ENCODE measurements at regions not wholly inside any gene's neighbourhood (a gene's known extent, or its start where the extent isn't known, plus 50 kb on each side); places are given as distances from the start of the nearest gene placed in this dataset.

GRCh38 chr20:50297498-50298376, 107.1 kb downstream of the CEBPB start:
- no peak for TF ChIP-seq POLR2A (IDR thresholded peaks at IDR 0.05)
- no peak for TF ChIP-seq CTCF (IDR thresholded peaks at IDR 0.05)
- TF ChIP-seq POLR2AphosphoS5 (IDR thresholded peaks at IDR 0.05; ENCODE audit: insufficient read depth in 1 of 2, low read depth in 1 of 2): no peak
